Mesodermal cell (in vitro differentiated cells): ENCODE measurements at regions not wholly inside any gene's neighbourhood (a gene's known extent, or its start where the extent isn't known, plus 50 kb on each side); places are given as distances from the start of the nearest gene placed in this dataset.
"Not testable (repeated sequence)": the region's sequence is repeated elsewhere in the genome, so short reads cannot be mapped to it uniquely, and the experiment has no call there.

ENCODE experiments used
- H3K27ac ChIP-seq: 2 replicates; pipeline ENCODE4 v1.7.0; 2013; ENCODE audit warnings: mild to moderate bottlenecking, low read depth, low read length, moderate library complexity; ENCODE audit not compliant: severe bottlenecking
- H3K36me3 ChIP-seq: 2 replicates; pipeline ENCODE4 v1.7.1; 2013; ENCODE audit warnings: mild to moderate bottlenecking, low read length, moderate library complexity; ENCODE audit not compliant: control insufficient read depth, insufficient read depth
- H3K4me1 ChIP-seq: one replicate; pipeline ENCODE4 v1.7.1; 2013; ENCODE audit warnings: mild to moderate bottlenecking, low read length; ENCODE audit not compliant: insufficient read depth, control insufficient read depth, poor library complexity, severe bottlenecking
- H3K4me3 ChIP-seq: 2 replicates; pipeline ENCODE4 v1.7.0; 2013; ENCODE audit warnings: low read length, control low read depth, mild to moderate bottlenecking; ENCODE audit not compliant: insufficient read depth, poor library complexity, severe bottlenecking; ENCODE audit errors: extremely low read depth
- H3K9me3 ChIP-seq: 2 replicates; pipeline ENCODE4 v1.7.1; 2013; ENCODE audit warnings: mild to moderate bottlenecking, low read length, moderate library complexity; ENCODE audit not compliant: control insufficient read depth
- WGBS, 2 experiments: methylation state at CpG; one replicate each; pipeline ENCODE4 v1.1.5; 2013; ENCODE audit warnings: missing lambda C conversion rate in 2 of 2; ENCODE audit not compliant: insufficient coverage in 2 of 2; 5-methylcytosine and 5-hydroxymethylcytosine counted together

DNA sequence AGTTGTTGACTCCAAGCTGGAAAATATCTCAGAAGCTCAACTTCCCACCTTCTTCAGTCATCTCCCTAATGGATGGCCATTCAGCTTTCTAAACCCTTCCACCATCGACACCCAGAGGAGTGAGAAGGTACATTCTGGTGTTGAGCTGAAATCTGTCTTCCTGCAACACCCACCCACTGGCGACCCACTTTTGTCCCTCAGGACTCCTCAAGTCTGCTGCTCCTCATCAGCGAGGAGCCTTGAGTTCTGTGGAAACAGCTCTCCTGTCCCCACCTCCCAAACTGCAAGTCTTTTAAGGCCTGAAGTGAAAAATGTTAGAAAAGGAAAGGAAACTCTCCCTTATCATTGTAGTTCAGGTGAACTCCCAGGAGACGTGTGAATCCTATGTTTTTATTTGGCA, 111.5 kb upstream of the HAND1 start:
- H3K4me3 ChIP-seq, result no peak overlapping the region
- WGBS, 2 experiments, result 100% methylated on average over 1 to 2 of the region's 4 CpGs
- peaks cover 21% of the 10 kb centered on the region for H3K4me1 ChIP-seq

DNA sequence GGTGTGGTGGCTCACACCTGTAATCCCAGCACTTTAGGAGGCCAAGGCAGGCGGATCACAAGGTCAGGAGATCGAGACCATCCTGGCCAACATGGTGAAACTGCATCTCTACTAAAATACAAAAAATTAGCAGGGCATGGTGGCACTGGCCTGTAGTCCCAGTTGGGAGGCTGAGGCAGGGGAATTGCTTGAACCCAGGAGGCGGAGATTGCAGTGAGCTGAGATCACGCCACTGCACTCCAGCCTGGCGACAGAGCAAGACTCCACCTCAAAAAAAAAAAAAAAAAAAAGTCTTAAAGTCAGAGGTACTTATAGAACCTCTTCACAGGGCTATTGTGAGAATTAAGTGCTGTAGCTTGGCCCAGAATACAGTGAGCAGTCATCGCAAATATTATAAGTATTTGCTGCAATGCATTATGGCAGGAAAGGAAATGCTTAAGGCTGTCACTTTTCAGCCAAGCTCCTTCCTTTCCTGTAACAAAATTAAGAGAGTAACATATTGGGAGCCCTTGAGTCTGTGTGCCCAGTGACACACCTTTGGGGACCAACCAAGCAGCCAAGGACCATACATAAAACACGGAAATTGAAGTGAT, 110.9 kb upstream of the HAND1 start:
- not testable (repeated sequence) for H3K27ac ChIP-seq, H3K9me3 ChIP-seq, H3K36me3 ChIP-seq, H3K4me3 ChIP-seq
- peaks cover 23% of the 10 kb centered on the region for H3K4me1 ChIP-seq
- WGBS, 2 experiments, result 100% methylated on average over 1 to 2 of the region's 7 CpGs

More for the DNA sequence above, 111.5 kb upstream of the HAND1 start:
- Histone ChIP-seq H3K27ac (no peak overlapping the region), H3K36me3 (no peaks in the 10 kb centered on the region), H3K9me3 (no peaks in the 10 kb centered on the region)

DNA sequence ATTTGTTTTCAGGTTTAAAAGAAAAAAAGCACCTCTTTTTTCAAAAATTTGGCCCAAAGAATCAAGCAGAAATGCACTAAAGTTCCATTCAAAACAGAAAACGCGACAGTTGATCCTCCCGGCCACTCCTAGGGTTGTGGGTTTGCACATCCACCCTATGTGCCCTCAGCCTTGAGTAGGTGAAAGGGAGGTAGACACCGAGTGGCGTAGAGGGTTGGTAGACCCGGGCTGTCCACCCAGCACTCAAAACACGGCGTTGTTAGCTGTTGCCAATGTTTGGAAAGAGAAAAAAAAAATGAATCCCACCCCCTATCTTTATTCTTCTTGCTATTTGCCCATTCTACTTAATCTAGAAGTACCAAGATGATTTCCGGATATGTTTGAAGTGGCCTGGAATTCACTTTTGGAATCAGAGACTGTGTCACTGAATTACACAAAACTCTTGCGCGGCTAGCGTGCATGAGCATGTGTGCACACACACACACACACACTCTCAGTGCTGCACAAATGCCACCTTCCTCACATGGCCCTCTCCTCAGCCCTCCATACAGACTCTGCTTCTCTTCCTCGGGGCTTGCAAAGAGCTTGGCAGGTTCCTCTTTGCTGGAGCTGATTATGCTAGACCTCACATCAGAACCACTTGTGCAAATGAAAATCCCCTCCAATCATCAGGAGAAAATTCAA, 110.2 kb upstream of the HAND1 start:
- WGBS, 2 experiments, result 93 to 94% methylated on average over 10 to 11 of the region's 13 CpGs
- no peaks in the 10 kb centered on the region for H3K36me3 ChIP-seq
- no peaks in the 10 kb centered on the region for H3K9me3 ChIP-seq
- H3K4me3 ChIP-seq, result no peak overlapping the region
- peaks cover 26% of the 10 kb centered on the region for H3K4me1 ChIP-seq
- H3K27ac ChIP-seq, result peak overlapping the region; percentile 51

DNA sequence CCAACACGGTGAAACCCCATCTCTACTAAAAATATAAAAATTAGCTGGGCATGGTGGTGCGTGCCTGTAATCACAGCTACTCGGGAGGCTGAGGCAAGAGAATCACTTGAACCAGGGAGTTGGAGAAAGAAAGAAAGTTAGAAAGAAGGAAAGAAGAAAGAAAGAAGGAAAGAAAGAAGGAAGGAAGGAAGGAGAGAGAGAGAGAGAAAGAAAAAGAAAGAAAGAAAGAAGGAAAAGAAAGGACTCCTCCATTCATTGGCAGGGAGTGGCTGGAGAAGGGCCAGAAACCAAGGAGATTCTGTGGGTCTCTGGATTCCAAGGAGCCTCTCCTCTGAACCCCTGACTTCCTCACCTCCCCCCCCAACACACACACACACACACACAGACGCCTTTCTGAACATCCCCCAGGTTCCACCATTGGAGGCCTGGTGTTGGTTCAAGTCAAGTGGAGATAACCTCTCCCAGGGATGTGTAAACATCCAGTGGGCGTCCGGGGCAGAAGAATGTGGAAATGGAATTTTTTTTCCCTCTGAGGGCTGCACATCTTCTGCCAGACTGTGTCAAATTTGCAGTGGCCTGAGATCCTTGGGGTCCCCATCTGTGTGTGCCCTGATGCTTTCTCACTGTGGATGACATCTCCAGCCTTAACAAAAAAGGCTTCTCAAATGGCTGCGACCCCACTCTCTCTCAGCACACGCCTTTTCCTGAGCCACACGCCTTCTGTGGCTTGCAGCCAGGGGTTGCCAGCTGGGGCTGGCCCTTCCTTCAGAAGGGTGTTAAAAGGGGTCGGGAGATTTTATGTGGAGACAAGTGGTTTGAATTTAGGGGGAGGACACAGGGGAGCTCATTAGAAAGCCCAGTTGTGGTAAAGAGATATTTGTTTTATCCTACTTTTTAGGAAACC, 109.3 kb upstream of the HAND1 start:
- Histone ChIP-seq H3K27ac (peak overlapping the region; percentile 51), H3K9me3 (no peaks in the 10 kb centered on the region), H3K4me1 (peaks cover 26% of the 10 kb centered on the region), H3K36me3 (no peaks in the 10 kb centered on the region), H3K4me3 (no peak overlapping the region)
- WGBS, 2 experiments, result 68 to 79% methylated on average over 5 to 7 of the region's 10 CpGs

DNA sequence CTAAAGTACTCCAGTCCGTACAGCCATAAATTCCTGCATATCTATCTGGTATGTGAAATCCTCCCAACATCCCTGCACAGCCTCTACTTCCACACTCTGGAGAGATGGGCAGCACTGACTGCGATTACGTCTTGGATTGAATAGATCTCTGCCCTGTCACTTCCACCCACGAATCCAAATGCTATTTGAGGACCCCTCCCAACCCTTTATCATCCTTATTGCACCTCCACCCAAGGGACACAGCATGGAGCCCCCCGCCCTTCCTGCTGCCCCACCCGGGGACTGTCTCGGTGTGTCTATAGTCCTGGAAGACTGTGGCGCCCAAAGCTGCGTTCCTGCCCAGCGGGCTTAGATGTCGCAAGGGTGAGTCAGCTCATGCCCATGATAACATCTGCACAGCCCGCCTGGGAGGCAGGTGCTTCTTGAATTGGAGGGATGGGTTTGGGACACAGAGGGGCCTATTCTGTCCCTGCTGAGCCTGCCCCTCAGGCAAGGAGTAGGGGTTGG, 105.7 kb upstream of the HAND1 start:
- Histone ChIP-seq H3K9me3 (no peaks in the 10 kb centered on the region), H3K27ac (no peak overlapping the region), H3K4me1 (peaks cover 42% of the 10 kb centered on the region), H3K4me3 (no peak overlapping the region), H3K36me3 (no peaks in the 10 kb centered on the region)
- 76 to 78% methylated on average over 9 to 10 of the region's 12 CpGs for WGBS, 2 experiments

DNA sequence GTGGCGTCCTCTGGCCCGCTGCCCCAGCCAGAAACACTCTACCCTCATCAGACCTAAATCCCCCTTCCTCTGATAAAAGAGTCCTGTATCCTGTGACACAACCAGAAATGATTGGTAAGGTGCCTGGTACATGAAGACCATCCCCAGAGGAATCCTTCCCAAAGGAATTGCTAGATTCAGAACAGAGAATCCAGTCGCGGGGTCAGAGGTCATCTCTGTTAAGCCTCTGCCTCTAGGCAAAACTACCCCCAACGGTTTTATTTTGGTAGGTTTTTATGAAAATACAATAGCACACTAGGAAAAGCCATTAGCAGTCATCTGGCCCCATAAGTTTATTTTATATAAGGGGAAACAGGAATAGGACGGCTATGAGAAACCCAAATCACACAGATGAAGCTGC, 102.4 kb upstream of the HAND1 start:
- no peak overlapping the region for H3K4me3 ChIP-seq
- no peaks in the 10 kb centered on the region for H3K9me3 ChIP-seq
- H3K27ac ChIP-seq, result peak overlapping the region; percentile 24
- H3K36me3 ChIP-seq, result no peaks in the 10 kb centered on the region
- peaks cover 40% of the 10 kb centered on the region for H3K4me1 ChIP-seq
- WGBS, 2 experiments, result 67 to 73% methylated on average over 1 to 3 of the region's 6 CpGs

DNA sequence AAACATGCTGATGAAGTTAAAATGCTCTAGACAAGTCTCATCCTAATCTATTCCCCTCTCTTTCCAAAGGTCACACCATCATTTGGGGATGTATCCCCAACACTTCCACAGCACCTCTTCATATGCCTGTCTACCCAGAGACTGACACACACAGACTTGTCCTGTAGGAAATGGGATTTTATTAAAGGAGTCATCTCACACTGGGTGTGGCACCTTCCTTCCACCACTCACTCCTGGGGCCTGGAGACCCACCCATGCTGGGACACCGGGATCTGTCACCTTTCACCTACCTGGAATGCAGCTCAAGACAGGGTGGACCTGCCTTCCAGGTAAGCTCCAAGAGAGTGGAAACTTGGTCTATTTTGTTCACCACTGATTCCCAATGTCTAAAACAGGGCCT, 99.4 kb upstream of the HAND1 start:
- Histone ChIP-seq H3K36me3 (no peaks in the 10 kb centered on the region), H3K9me3 (no peaks in the 10 kb centered on the region), H3K4me1 (peaks cover 41% of the 10 kb centered on the region), H3K27ac (no peak overlapping the region), H3K4me3 (no peak overlapping the region)
- WGBS, 2 experiments, result 100% methylated on average over 1 of the region's 1 CpG; no CpG with 5 or more reads in 1 of the 2 experiments

DNA sequence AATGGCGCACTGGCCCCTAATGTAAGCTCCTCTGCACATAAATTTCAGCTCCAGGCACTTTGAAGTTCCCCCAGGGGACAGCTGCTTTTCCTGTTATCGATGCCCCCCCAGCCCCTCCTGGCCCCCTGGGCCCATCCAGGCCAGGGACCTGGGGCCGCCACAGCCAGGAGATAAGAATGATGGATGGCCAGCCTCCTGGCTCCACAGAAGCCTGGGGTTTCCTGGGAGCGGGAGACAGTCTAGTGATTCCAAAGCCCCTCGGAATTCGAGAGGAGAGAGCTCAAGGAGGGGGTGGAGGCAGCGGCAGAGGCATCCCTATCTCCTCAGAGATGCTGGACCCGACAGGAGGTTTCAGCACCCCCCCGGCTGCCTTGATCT, 98.4 kb upstream of the HAND1 start:
- no peaks in the 10 kb centered on the region for H3K36me3 ChIP-seq
- H3K4me1 ChIP-seq, result peaks cover 43% of the 10 kb centered on the region
- peak overlapping the region; percentile 68 for H3K27ac ChIP-seq
- WGBS, 2 experiments, result 24 to 25% methylated on average over 8 of the region's 9 CpGs
- no peaks in the 10 kb centered on the region for H3K9me3 ChIP-seq
- no peak overlapping the region for H3K4me3 ChIP-seq

DNA sequence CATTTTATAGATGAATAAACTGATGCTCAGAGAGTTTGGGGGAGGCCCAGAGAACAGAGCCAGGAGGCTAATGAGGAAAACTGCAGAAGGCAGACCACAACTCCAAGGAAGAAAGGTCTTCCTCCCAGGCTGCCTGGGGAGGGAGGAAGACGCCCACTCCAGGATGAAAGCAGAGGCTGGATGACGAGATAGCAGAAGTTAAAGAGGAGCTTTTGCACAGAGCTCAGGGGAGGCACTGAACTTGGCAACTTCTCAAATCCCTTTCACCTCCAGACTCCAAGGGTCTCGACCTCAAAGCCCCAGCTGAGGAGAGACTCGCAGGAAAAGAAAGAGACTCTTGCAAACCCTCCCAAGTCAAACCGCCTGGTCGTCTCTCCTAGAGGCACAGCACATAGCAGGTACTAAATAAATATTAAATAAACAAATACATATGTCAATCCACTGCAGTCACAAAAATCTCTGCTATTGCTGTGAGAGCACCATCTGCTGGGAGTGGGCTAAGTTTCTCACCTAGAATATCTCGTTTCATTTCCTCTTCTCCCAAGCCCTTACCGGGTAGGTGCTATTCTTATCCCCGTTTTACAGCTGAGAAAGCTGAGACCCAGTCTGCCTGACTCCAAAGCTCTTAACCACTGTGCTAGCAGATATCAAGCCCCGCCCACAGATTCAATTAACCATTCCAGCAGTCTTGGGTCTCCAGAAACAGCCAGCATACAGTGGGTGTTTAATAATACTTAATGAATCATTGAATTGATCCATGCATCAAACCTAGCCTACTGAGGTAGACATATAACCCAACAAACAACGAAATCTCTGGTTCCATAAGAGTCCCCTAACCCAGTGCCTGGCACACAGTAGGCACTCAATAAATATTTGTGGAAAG, 97.8 kb upstream of the HAND1 start:
- WGBS, 2 experiments, result 29 to 36% methylated on average over 4 to 5 of the region's 11 CpGs
- no peaks in the 10 kb centered on the region for H3K9me3 ChIP-seq
- no peaks in the 10 kb centered on the region for H3K36me3 ChIP-seq
- peaks cover 43% of the 10 kb centered on the region for H3K4me1 ChIP-seq
- H3K27ac ChIP-seq, result peak overlapping the region; percentile 68
- H3K4me3 ChIP-seq, result no peak overlapping the region

DNA sequence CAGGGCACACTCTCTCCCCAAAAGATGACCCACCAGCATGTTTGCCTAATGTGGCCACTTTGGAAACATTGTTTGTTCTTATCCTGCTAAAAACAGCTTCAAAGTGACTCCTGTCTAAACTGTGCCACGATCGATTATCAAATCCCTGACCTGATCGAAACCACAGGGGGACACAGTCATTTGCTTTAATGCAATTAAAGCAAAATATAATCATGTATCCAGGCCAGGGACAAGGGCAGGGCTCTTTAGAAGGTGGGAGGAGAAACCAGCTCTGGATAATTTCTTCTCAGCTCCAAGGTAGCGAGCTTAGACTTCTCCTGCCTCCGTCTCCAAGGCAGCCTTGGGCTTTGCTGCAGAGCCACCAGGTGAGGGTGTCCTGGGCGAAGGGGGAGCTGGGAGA, 95.0 kb upstream of the HAND1 start:
- Histone ChIP-seq H3K4me1 (peaks cover 41% of the 10 kb centered on the region), H3K36me3 (no peaks in the 10 kb centered on the region), H3K4me3 (no peak overlapping the region), H3K27ac (no peak overlapping the region), H3K9me3 (no peaks in the 10 kb centered on the region)
- 94 to 100% methylated on average over 6 of the region's 6 CpGs for WGBS, 2 experiments
